ENCODE measurements at regions not wholly inside any gene's neighbourhood (a gene's known extent, or its start where the extent isn't known, plus 50 kb on each side); places are given as distances from the start of the nearest gene placed in this dataset.

GRCh38 chr2:215765729-215766360 lies 247.5 kb downstream of the MREG start (continued):
- TF ChIP-seq REST (IDR thresholded peaks at IDR 0.05) (no peak), HNF4G (IDR thresholded peaks at IDR 0.05) (no peak), FOXA2 (IDR thresholded peaks at IDR 0.05) (no peak)

DNA sequence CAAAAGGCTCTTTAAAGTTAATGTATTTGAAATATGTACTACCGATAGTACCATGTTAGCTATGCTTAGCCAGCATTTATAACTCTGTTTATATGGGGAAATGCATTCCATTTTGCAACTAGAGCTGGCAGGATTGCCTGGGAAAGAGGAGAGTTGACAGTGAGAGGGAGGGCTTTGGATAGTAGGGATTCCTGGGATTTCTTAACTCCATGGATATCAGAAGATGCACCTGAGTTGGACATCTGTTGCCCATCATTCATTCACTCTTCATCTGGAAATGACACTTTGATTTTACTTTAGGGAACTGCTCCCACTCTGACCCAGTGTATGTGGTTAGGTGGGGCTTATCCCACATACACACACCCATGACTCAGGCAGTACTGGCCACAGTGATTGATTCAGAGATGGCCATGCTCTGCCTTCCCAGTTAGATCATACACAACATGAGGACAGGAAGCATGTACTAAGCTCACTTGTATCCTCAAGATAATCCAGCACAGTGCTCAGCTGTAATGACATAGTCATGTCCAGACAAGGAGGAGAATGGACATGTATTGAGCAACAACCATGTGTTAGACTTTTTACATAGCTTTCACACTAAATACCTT lies 248.8 kb downstream of the MREG start:
- no peak for DNase-seq (ENCODE audit: low spot score)
- Histone ChIP-seq H3K4me1 (ENCODE audit: control insufficient read depth in 4 of 4, insufficient read depth in 4 of 4, low read length in 3 of 4) (no peaks in the 10 kb centered on the region), H3K27ac (ENCODE audit: low read depth in 1 of 2, low read length in 2 of 2) (no peak overlapping the region), H3K9me3 (ENCODE audit: control insufficient read depth in 4 of 4, low read length in 3 of 4) (no peaks in the 10 kb centered on the region), H3K9ac (ENCODE audit: low read depth in 1 of 2, low read length in 2 of 2) (no peak overlapping the region), H3K27me3 (ENCODE audit: control insufficient read depth in 4 of 4, insufficient read depth in 4 of 4, low read length in 3 of 4) (no peaks in the 10 kb centered on the region), H3K36me3 (ENCODE audit: control insufficient read depth in 4 of 4, insufficient read depth in 3 of 4, low read depth in 1 of 4, low read length in 3 of 4) (no peaks in the 10 kb centered on the region), H3K4me3 (ENCODE audit: low read depth in 1 of 3, low read length in 3 of 3) (no peak overlapping the region)
- 94% methylated on average over 1 of the region's 1 CpG for WGBS
- TF ChIP-seq GABPA (IDR thresholded peaks at IDR 0.05 in 1 of 2, conservative IDR thresholded peaks at IDR 0.05 in 1 of 2) (no peak), YY1 (IDR thresholded peaks at IDR 0.05) (no peak), FOXA1 (IDR thresholded peaks at IDR 0.05) (no peak), NR2F2 (IDR thresholded peaks at IDR 0.05) (no peak), HNF4G (IDR thresholded peaks at IDR 0.05) (no peak), JUND (IDR thresholded peaks at IDR 0.05) (no peak), TAF1 (conservative IDR thresholded peaks at IDR 0.05) (no peak), SP1 (IDR thresholded peaks at IDR 0.05) (no peak), RAD21 (IDR thresholded peaks at IDR 0.05) (no peak), RXRA (IDR thresholded peaks at IDR 0.05) (no peak)
- TF ChIP-seq, protein P1, sequence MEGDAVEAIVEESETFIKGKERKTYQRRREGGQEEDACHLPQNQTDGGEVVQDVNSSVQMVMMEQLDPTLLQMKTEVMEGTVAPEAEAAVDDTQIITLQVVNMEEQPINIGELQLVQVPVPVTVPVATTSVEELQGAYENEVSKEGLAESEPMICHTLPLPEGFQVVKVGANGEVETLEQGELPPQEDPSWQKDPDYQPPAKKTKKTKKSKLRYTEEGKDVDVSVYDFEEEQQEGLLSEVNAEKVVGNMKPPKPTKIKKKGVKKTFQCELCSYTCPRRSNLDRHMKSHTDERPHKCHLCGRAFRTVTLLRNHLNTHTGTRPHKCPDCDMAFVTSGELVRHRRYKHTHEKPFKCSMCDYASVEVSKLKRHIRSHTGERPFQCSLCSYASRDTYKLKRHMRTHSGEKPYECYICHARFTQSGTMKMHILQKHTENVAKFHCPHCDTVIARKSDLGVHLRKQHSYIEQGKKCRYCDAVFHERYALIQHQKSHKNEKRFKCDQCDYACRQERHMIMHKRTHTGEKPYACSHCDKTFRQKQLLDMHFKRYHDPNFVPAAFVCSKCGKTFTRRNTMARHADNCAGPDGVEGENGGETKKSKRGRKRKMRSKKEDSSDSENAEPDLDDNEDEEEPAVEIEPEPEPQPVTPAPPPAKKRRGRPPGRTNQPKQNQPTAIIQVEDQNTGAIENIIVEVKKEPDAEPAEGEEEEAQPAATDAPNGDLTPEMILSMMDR (IDR thresholded peaks at IDR 0.05; ENCODE audit: low read depth, low read length, missing input control): no peak

DNA sequence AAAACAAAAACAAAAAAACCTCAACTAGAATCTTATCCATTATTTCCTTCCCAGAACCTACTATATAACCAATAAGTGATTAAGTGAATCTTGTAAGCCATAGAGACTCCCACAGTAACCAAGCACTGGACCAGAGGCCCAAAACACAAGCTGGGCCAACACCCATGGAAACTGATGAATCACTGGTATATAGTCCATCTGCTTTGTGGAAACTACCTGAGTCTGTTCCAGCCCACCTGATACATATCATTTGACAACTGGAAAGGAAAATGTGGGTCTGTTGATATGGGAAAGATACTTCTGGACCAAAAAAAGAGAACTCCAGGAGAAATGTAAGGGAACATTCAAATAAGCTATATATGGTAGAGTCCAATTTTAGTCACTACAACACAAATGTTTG lies 252.8 kb downstream of the MREG start:
- Histone ChIP-seq H3K9me3 (ENCODE audit: control insufficient read depth in 4 of 4, low read length in 3 of 4) (no peaks in the 10 kb centered on the region), H3K4me1 (ENCODE audit: control insufficient read depth in 4 of 4, insufficient read depth in 4 of 4, low read length in 3 of 4) (no peaks in the 10 kb centered on the region), H3K9ac (ENCODE audit: low read depth in 1 of 2, low read length in 2 of 2) (no peak overlapping the region), H3K36me3 (ENCODE audit: control insufficient read depth in 4 of 4, insufficient read depth in 3 of 4, low read depth in 1 of 4, low read length in 3 of 4) (no peaks in the 10 kb centered on the region), H3K27me3 (ENCODE audit: control insufficient read depth in 4 of 4, insufficient read depth in 4 of 4, low read length in 3 of 4) (no peaks in the 10 kb centered on the region), H3K4me3 (ENCODE audit: low read depth in 1 of 3, low read length in 3 of 3) (no peak overlapping the region), H3K27ac (ENCODE audit: low read depth in 1 of 2, low read length in 2 of 2) (no peak overlapping the region)
- DNase-seq (ENCODE audit: low spot score): no peak
- no peak for TF ChIP-seq NR2F2 (IDR thresholded peaks at IDR 0.05)
- TF ChIP-seq, protein P1 (IDR thresholded peaks at IDR 0.05; ENCODE audit: low read depth, low read length, missing input control): no peak
- TF ChIP-seq GABPA (IDR thresholded peaks at IDR 0.05 in 1 of 2, conservative IDR thresholded peaks at IDR 0.05 in 1 of 2): no peak

Measured in liver (tissue), 8 donors.